ENCODE measurements at regions not wholly inside any gene's neighbourhood (a gene's known extent, or its start where the extent isn't known, plus 50 kb on each side); places are given as distances from the start of the nearest gene placed in this dataset.

- TF ChIP-seq CTCF (IDR thresholded peaks at IDR 0.05) (no peak), USF2 (IDR thresholded peaks at IDR 0.05; ENCODE audit: borderline replicate concordance, low read depth, low read length) (no peak), ELF1 (IDR thresholded peaks at IDR 0.05) (no peak), POLR2AphosphoS5 (IDR thresholded peaks at IDR 0.05; ENCODE audit: low read depth, low read length) (no peak), FOXJ3 (CRISPR knock-in tag; IDR thresholded peaks at IDR 0.05) (no peak)
Observed at GRCh38 chr3:164608554-164609276, 469.6 kb downstream of the SI start.

Measured in SK-N-SH (cell line).